Activated naive CD4-positive, alpha-beta T cell treated with Interleukin-2 at 50 U/mL for 16 hours (primary cell): ENCODE measurements at regions not wholly inside any gene's neighbourhood (a gene's known extent, or its start where the extent isn't known, plus 50 kb on each side); places are given as distances from the start of the nearest gene placed in this dataset.
"Not testable (repeated sequence)": the region's sequence is repeated elsewhere in the genome, so short reads cannot be mapped to it uniquely, and the experiment has no call there.

Experiments used
- DNase-seq: peaks from one replicate; pipeline ENCODE4 v3.0.0-alpha.2; 2020

- DNase-seq: no peak
These were observed 345.7 kb downstream of the UTRN start for GRCh38 chr6:144630857-144631256.

DNA sequence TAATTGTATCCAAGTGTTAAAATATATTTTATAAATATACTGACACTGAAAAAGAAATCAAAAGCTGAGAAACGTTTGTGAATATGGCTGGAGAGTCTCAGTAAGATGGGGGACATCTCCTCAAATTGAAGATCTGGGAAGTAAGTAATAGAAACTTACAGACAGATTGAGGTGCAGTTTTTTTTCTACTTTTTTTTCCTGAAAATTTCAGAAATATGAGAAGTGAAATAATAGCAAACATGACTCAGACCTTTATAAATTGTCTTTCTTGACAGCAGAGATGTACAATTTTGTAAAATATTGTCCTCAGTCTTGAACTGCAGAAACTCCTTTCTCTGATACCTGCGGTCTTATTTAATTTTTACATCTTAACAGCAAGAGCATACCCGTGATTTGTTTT is 347.1 kb downstream of the UTRN start:
- no peak for DNase-seq

DNA sequence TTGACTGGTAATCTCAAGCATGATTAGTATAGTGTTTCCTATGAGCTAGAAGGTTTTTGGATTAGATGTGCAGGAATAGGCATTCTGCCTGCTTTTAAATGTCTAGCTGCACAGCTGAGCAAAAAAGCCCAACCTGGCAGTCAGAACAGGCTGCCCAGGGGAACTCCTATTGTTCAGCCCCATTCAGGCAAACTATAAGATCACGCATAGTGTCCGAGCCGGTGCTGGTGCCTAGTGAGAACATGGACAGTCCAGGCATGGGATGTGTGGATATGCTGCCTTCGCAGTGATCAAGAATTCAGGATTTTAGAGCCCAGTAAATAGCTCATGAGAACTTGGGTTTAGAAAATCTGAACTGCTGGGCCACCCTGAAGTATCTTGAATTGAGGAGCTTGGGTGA is 348.8 kb downstream of the UTRN start:
- DNase-seq: no peak

DNA sequence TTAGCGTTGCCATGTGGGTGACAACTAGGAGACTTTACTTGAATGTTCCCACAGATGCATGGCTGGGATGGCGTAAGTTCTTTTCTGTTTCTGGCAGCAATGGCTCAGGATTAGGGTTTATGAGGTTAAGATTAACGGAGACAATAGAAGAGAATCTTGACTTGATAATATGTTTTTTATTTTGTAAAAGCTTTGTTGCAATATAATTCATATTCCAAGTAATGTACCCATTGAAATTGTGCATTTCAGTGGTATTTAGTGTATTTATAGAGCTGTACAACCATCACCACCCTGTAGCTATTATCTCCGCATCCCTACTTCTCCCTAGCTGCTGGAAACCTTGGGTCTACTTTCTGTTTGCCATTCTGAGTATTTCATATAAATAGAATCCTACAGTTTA is 349.2 kb downstream of the UTRN start:
- DNase-seq: no peak

- DNase-seq: no peak
These were observed 349.9 kb downstream of the UTRN start for GRCh38 chr6:144635051-144635450.

- not testable (repeated sequence) for DNase-seq
These were observed 350.9 kb downstream of the UTRN start for GRCh38 chr6:144636025-144636424.

DNA sequence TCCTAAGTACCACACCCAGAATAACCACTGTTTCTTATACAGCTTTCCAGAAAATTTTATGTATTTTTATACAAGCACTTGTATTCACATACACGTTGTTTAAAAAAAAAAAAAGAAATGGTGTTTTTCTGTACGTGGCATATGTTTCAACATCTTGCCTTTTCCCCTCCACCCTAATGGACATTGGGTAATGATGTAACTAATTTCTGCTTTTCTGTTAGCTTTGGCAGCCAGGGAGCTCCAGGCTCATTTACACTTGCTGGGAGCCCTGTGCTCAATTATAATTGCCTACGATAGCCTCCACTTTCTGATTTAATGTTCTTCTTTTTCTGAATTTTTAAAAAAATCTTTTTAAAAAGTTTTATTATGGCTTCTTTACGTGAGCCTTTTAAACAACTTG is 352.4 kb downstream of the UTRN start:
- no peak for DNase-seq

- DNase-seq: no peak
These were observed 354.5 kb downstream of the UTRN start for GRCh38 chr6:144639654-144640053.

DNA sequence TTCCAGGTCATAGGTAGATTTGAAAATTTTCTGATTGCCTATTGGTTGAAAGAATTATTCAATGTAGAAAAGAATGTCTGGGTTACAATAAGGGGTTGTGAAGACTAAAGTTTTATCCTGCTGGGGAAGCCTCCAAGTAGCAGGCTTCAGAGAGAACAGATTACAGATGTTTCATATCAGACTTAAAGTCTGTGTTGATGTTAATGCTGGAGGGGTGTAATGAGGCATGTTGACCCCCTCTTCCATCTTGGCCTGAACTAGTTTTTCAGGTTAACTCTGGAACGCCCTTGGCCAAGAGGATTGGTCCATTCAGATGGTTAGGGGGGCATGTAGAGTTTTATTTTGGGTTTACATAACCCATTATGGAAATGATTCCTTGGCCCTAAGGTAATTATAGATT is 356.2 kb downstream of the UTRN start:
- DNase-seq: no peak

GRCh38 chr6:144644776-144645175 is 359.6 kb downstream of the UTRN start:
- DNase-seq: no peak

DNA sequence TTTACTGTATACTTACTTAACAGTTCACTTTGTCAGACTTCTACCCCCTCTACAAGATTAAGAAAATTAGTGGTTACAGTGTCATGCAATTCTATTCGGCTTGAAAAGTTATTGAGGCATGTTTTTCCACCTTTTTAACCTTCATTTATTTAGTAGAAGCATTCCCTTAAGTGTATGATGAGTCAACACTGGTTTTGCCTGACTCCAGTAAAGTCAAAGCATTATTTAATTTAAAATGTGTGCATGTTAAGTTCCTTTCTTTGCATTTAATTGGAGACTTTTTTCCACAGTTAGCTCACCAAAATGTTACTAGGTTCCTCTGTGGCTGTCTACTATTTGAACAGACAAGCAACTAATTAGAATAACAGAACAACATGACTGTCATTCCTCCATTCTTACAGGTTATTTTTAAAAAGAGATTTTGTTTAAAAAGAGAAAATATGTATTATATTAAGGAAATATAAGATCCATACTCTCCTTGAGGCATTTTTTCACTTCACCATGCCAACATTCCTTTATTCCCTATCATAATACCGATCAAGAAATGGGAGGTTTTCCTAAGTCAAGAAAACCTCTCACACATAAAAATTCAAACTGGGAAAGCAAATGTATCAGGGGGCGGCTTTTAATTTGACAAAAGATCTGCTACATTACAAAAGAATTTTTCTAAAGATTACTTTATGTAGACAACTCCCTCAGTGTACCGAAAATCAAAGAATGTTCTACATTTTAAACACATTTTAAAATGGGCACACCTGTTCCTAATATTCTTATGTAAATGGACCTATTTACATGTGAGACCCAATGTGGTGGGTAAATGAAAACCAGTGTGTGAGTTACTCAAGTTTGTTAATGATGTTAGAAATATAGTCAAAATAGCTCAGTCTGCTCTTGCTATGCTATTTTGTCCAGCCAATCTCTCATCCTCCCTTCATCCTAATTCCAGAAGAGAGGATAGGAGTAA is 361.2 kb downstream of the UTRN start:
- DNase-seq: no peak

GRCh38 chr6:144647406-144647964 is 362.4 kb downstream of the UTRN start:
- DNase-seq: no peak

DNA sequence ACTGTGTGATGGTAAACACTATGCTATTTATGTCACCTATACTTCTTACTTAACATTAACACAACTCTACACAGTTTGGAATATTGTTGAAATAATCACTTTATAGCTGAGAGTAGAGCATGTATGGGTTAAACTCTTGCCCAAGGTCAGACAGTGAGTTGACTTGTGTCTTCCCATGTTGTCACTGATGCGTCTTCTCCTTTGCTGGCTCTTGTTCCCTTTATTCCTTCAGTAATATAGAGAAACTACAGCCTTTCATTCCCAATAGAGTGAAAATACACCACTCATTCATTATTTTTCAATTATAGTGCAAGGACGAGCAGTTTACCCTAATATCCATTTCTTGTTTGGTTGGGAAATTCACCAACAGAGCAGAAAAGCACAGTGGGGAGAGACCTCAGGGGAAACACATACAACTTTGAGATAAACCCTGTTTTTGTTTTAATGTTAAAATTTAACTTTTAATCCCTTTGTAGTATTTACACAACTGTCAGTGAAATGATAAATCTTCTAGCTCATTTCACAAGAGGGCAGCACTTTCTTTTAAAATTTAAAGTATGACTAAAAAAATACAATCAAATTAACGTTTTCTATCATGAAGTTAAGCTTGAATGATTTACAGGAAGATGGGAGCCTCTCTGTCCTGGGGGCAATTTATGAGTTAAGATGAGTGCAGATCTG is 363.0 kb downstream of the UTRN start:
- DNase-seq: no peak

DNA sequence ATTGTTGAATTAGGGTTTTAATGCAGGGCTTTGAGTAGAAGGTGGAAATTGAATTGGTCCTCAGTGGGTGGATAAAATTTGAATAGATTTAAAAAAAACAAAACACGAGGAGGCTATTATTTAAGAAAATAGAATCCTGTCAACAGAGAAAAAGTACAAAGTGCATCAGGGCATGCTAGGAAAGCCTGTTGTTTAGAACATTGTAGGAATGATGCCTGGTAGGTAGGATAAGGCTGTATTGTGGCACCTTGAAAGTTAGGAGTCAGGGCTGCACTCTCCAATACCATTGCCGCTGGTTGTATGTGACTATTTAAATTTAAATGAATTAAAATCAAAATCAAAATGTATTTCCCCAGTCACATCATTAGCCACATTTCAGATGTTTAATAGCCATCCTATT is 363.9 kb downstream of the UTRN start:
- no peak for DNase-seq

- no peak for DNase-seq
These were observed 366.1 kb downstream of the UTRN start for GRCh38 chr6:144651234-144651633.

DNA sequence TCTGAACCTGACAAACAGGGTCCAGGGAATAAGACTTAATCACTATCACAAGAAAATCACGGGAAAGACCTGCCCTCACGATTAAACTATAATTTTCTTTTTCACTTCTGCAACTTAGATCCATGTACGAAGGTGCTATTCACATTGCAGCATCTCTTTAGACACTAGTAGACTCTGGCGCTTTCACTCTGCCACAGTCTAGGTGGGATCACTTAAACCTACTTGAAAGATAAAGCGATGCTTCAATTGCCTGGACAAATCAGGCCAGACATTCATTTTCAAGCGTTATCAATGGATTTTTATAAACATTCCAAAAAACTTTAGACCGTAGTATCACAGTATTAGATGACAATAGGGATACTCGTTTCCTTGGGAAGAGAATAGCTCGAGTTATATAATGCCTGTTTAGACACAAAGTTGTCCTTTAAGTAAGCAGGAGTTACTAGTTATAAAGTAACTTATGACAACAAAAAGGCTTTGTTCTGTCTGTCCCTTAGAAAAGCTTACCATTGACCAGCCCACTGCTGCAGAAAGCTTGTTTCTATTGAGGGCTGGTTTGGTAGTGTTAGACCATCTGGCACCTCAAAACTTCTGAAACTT is 367.3 kb downstream of the UTRN start:
- DNase-seq: no peak

DNA sequence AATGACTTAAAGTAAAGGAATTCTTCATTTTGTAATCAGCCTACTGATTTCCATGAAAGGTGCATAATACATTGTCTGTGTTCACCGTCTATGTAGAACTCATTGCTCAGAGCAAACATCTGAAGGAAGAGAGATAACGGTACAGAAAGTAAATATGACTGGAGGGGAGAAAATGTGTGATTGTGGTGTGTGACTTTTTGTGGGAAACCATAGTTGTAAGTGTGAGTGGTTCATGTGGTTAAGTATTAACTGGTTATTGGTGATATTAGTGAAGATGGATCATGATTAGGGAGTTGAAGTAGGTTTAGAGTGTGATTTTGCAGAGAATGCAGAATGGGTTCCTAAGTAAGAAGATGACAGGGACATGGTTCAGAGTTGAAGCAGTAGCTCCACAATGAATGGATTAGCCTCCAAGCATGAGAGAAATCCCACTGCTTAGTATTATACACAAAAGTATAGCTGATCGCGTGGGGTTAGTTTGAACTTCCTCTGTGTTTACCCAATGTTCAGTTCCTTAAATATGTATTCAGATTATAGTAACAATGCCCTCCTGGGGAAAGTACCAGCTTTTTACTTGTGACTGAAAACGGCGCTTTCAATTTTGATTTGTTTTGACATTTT is 368.9 kb downstream of the UTRN start:
- no peak for DNase-seq

DNA sequence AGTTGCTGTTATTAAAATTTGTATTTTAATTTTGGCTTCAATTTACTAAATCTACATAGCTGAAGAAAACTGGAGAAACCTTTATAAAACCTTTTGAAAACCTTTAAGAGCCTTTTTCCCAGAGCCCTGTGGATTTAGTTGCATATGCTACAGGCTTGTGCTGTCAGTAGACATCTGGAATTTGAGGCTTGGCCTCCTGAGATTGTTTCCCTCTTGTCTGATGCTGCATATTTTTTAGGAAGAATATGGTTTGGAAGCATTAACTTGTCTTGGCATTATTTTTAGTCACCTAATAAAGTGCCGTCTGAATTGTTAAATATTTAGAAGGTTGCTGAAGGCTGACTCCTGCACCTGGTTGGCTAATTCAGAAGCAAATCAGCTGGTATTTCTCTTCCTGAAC is 369.4 kb downstream of the UTRN start:
- no peak for DNase-seq

GRCh38 chr6:144655376-144655775 is 370.2 kb downstream of the UTRN start:
- DNase-seq: no peak

DNA sequence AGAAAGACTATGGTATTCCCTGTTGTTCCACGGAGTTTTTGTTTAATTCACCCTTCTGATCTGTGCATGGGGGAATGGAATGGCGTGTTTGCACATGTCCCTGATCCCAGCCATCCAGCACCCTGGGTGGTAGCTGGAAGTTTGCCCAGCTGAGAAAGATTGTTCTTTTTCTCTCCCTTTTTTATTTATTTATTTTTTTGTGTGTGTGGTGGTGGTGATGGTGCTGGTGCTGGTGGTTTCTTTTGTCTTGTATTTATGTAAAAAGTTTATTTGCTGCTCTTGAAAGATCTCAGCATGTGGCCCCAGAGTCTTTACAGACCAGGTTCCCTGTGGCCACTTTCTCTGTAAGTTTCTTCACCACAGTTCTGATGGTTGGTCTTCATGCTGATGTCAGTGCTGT is 372.6 kb downstream of the UTRN start:
- no peak for DNase-seq

DNA sequence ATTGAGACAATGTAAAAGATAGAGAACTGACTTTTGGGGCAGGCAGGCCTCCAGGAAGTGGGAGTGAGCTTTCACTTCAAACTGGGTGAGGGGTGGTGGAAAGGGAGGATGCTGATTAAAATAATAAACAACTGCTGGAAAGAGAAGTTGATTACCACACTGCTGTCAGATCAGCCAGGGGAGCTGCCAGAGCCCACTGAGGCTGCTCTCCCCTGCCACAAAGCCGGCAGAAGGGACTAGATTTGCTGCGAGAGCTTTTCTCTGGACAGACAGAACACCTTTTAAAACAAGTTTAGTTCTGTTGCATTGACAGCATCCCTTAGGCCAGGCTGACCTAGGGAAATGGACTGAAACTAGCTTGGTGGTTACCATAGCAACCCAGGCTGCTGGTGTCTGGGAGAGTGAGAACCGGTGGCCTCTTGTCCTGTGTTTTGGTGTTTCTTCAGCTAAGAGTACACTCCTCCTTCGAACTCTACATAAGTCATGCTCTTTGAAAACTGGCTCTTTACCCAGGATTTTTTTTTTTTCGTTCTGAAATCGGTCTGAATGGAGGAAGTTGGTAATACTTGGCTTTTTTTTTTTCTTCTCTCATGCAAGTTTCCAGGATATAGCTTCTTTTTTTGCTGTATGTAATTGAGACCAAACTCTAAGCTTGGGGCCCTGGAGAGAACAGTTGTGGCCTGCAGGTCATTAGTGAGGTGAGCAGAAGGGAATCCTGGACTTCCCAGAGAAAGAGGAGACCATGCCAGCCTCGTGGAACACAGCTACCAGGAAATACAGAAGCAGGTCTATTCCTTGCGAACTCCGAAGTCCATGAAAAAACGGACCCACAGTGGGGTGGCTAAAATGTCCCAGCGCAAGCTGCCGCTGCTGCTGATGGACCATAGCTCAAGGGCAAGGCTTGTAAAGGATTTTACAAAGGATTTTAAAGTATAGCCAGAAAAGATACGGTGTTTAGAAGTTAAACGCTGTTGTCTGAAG is 374.4 kb downstream of the UTRN start:
- no peak for DNase-seq
